ENCODE measurements at regions not wholly inside any gene's neighbourhood (a gene's known extent, or its start where the extent isn't known, plus 50 kb on each side); places are given as distances from the start of the nearest gene placed in this dataset.

DNA sequence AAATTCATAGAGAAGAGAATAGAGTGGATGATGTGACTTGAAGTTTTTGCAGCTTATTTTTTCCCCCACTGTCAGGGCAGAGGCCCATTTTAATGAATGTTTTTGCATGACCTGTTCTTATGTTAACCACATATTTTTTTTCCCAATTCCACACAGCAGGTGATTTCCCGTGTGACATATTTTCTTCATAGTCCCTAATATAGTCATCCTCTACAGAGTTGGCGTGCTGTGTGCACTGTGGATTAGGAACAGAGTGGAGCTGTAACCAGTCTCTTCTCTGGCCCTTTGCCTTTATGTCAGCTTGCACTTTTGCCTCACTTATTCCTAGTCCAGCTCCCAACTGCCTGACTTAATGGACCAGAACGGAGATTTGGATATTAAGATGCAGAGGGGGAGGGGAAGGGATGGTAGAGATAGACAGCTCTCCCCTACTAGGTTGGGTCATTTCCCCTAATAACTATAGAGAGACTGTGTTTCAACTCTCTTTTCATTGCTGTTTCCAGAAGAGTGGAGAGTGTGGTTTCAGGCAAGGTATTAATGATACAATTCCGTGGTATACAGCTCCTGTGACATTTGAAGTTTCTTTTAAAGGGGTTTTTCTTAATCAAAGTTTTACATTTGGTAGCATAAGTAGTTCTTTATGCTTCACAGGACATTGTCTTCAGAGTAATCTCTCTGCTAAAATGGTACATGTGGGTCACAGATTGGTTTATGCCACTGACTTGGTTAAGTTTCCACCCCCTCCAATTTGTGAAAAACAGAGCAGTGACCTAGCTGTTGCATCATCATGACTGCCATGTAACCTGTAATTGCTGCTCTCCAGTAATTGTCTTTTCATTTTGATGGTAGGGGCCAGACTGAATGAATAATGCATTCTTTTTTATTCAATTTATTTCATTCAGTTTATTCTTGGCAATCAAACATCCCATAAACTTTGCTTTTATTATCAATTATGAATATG is 161.3 kb downstream of the HAUS1 start:
- no peak for TF ChIP-seq EZH2 (IDR thresholded peaks at IDR 0.05; ENCODE audit: borderline replicate concordance, insufficient read depth, low read depth, low read length, poor library complexity, severe bottlenecking)
- TF ChIP-seq, protein P1, sequence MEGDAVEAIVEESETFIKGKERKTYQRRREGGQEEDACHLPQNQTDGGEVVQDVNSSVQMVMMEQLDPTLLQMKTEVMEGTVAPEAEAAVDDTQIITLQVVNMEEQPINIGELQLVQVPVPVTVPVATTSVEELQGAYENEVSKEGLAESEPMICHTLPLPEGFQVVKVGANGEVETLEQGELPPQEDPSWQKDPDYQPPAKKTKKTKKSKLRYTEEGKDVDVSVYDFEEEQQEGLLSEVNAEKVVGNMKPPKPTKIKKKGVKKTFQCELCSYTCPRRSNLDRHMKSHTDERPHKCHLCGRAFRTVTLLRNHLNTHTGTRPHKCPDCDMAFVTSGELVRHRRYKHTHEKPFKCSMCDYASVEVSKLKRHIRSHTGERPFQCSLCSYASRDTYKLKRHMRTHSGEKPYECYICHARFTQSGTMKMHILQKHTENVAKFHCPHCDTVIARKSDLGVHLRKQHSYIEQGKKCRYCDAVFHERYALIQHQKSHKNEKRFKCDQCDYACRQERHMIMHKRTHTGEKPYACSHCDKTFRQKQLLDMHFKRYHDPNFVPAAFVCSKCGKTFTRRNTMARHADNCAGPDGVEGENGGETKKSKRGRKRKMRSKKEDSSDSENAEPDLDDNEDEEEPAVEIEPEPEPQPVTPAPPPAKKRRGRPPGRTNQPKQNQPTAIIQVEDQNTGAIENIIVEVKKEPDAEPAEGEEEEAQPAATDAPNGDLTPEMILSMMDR (IDR thresholded peaks at IDR 0.05): no peak
- no peak overlapping the region for H2AFZ ChIP-seq (ENCODE audit: insufficient read depth, low read depth, low read length, poor library complexity, severe bottlenecking)
- H3K27me3 ChIP-seq (replicated peaks in 1 of 4; ENCODE audit: control extremely low read depth in 1 of 4, control insufficient read depth in 3 of 4, insufficient read depth in 4 of 4, low read length in 3 of 4): no peaks in the 10 kb centered on the region
- H3K4me2 ChIP-seq (replicated peaks; ENCODE audit: low read depth, low read length, poor library complexity, severe bottlenecking): no peak overlapping the region
- H3K9me3 ChIP-seq (ENCODE audit: control extremely low read depth in 1 of 3, control insufficient read depth in 2 of 3, insufficient read depth in 1 of 3, low read length in 2 of 3): no peaks in the 10 kb centered on the region
- H3K36me3 ChIP-seq (replicated peaks in 1 of 2; ENCODE audit: control extremely low read depth in 1 of 2, control insufficient read depth in 1 of 2, extremely low read depth in 1 of 2, insufficient read depth in 2 of 2, low read length in 1 of 2): peaks cover 21 to 34% of the 10 kb centered on the region in 2 experiments
- H3K27ac ChIP-seq (ENCODE audit: low read length in 2 of 2): no peak overlapping the region
- no peak overlapping the region for H3K4me3 ChIP-seq (ENCODE audit: control extremely low read depth in 1 of 5, extremely low read depth in 1 of 5, insufficient read depth in 1 of 5, low read depth in 2 of 5, low read length in 4 of 5)
- H3K9ac ChIP-seq (ENCODE audit: low read length): no peak overlapping the region
- peaks cover 24% of the 10 kb centered on the region for H4K20me1 ChIP-seq (ENCODE audit: control insufficient read depth, insufficient read depth, low read length, poor library complexity, severe bottlenecking)
- WGBS (ENCODE audit: insufficient coverage): no CpG with 5 or more reads among the region's 4 CpGs
- H3K4me1 ChIP-seq (ENCODE audit: control insufficient read depth in 2 of 2, insufficient read depth in 2 of 2, low read length in 2 of 2): no peaks in the 10 kb centered on the region
- ChIA-PET POLR2A (no interaction called here), CTCF (interaction anchor here (0.8 kb wide), 1 partner anchor 92 kb away, joined by 3 read pairs; no protein-coding TSS in a partner anchor)
- DNase-seq (no peak), ATAC-seq (ENCODE audit: low read depth) (no peak)
- H3K79me2 ChIP-seq (ENCODE audit: control insufficient read depth, insufficient read depth, low read length): peaks cover 19% of the 10 kb centered on the region
- H3K4me3 Mint-ChIP-seq: no peak overlapping the region
- H3K27me3 Mint-ChIP-seq: no peaks in the 10 kb centered on the region
- intact Hi-C loops (cut with micrococcal nuclease): no loop called here
- H3K27ac Mint-ChIP-seq: no peak overlapping the region
- peaks cover 23% of the 10 kb centered on the region for H3K4me1 Mint-ChIP-seq
- no peaks in the 10 kb centered on the region for H3K9me3 Mint-ChIP-seq (ENCODE audit: insufficient read depth)

DNA sequence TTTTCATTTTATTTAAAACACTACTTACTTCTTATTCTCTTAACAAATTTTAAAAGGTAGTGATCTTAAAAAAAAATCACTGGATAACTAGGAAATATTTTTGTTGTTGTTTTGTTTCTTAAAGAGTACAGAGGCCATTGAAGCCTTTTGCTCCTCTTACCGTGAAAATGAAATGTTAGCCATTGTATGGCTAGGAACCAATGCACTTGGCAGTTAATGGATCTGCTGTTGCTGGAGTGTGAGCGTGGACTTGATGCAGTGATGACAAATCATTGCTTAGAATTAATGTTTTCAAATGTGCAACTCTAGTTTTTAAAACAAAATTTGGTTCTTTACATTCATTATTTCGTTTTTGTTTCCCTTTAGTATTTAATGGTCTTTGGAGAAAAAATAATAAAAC is 162.3 kb downstream of the HAUS1 start:
- Histone ChIP-seq H3K9me3 (ENCODE audit: control extremely low read depth in 1 of 3, control insufficient read depth in 2 of 3, insufficient read depth in 1 of 3, low read length in 2 of 3) (no peaks in the 10 kb centered on the region), H3K27me3 (replicated peaks in 1 of 4; ENCODE audit: control extremely low read depth in 1 of 4, control insufficient read depth in 3 of 4, insufficient read depth in 4 of 4, low read length in 3 of 4) (no peaks in the 10 kb centered on the region), H3K79me2 (ENCODE audit: control insufficient read depth, insufficient read depth, low read length) (peaks cover 9% of the 10 kb centered on the region), H4K20me1 (ENCODE audit: control insufficient read depth, insufficient read depth, low read length, poor library complexity, severe bottlenecking) (peaks cover 17% of the 10 kb centered on the region), H3K27ac (ENCODE audit: low read length in 2 of 2) (no peak overlapping the region), H3K4me3 (ENCODE audit: control extremely low read depth in 1 of 5, extremely low read depth in 1 of 5, insufficient read depth in 1 of 5, low read depth in 2 of 5, low read length in 4 of 5) (no peak overlapping the region), H3K4me1 (ENCODE audit: control insufficient read depth in 2 of 2, insufficient read depth in 2 of 2, low read length in 2 of 2) (no peaks in the 10 kb centered on the region), H3K4me2 (replicated peaks; ENCODE audit: low read depth, low read length, poor library complexity, severe bottlenecking) (no peak overlapping the region), H3K9ac (ENCODE audit: low read length) (no peak overlapping the region), H3K36me3 (replicated peaks in 1 of 2; ENCODE audit: control extremely low read depth in 1 of 2, control insufficient read depth in 1 of 2, extremely low read depth in 1 of 2, insufficient read depth in 2 of 2, low read length in 1 of 2) (peaks cover 17 to 34% of the 10 kb centered on the region in 2 experiments), H2AFZ (ENCODE audit: insufficient read depth, low read depth, low read length, poor library complexity, severe bottlenecking) (no peak overlapping the region)
- WGBS (ENCODE audit: insufficient coverage): 100% methylated on average over 1 of the region's 3 CpGs
- ATAC-seq (ENCODE audit: low read depth) (no peak), DNase-seq (no peak)
- peaks cover 17% of the 10 kb centered on the region for H3K4me1 Mint-ChIP-seq
- CTCF ChIA-PET: no interaction called here
- no peak overlapping the region for H3K27ac Mint-ChIP-seq
- intact Hi-C loops (cut with micrococcal nuclease): no loop called here
- POLR2A ChIA-PET: no interaction called here
- H3K4me3 Mint-ChIP-seq: no peak overlapping the region
- no peak for TF ChIP-seq EZH2 (IDR thresholded peaks at IDR 0.05; ENCODE audit: borderline replicate concordance, insufficient read depth, low read depth, low read length, poor library complexity, severe bottlenecking)
- TF ChIP-seq, protein P1 (IDR thresholded peaks at IDR 0.05): no peak
- H3K27me3 Mint-ChIP-seq: no peaks in the 10 kb centered on the region
- H3K9me3 Mint-ChIP-seq (ENCODE audit: insufficient read depth): no peaks in the 10 kb centered on the region

All from B cell (primary cell).